ENCODE measurements at regions not wholly inside any gene's neighbourhood (a gene's known extent, or its start where the extent isn't known, plus 50 kb on each side); places are given as distances from the start of the nearest gene placed in this dataset.

DNA sequence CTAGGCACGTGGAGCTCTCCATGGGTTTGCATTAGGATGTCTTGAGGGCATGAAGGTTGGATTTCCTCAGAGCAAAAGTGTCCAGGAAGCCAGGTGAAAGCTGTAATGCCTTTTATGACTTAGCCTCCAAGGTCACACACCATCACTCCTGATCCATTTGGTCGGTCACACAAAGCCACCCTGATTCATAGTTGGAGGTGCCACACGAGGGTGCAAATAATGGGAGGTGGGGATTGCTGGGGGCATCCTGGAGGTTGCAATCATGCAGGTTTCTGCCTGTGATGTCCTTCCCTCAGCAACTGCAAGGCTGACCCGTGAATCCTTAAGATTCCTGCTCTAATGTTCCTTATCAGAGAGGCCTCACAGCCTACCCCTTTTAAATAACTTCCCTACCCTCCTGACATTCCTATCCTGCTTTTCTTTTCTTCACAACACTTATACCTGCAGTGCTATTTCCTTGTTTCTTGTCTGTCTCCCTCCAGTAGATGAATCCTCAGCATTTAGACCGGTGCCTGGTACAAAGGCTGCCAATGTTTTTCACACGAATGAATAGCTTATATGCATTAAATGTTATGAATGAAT is 97.1 kb downstream of the LIPG start:
- DNase-seq (ENCODE audit: low spot score): no peak

DNA sequence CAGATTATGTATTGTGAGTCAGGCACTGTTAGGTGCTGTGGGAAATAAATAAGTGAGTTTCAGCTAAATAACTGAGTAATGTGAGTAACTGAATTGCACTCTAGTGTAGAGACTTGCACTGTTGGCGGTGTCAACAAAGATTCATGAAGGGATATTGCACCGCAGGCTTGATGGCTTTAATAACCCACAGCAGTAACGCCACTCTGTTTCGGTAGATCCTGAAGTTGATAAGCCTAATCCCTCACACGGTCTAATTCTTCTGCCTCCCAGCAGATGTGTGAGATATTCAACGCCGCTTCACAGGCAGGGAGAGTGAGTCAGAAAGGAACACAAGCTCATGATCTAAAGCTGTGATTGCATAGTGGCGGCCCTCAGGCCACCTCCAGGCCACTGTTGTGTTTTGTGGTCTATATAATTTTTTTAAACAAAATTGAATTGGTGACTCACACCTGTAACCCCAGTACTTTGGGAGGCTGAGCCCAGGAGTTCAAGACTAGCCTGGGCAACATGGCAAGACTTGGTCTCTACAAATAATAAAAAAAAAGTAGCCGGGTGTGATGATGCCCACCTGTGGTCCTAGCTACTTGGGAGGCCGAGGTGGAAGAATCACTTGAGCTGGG is 94.3 kb downstream of the LIPG start:
- DNase-seq (ENCODE audit: low spot score): no peak

DNA sequence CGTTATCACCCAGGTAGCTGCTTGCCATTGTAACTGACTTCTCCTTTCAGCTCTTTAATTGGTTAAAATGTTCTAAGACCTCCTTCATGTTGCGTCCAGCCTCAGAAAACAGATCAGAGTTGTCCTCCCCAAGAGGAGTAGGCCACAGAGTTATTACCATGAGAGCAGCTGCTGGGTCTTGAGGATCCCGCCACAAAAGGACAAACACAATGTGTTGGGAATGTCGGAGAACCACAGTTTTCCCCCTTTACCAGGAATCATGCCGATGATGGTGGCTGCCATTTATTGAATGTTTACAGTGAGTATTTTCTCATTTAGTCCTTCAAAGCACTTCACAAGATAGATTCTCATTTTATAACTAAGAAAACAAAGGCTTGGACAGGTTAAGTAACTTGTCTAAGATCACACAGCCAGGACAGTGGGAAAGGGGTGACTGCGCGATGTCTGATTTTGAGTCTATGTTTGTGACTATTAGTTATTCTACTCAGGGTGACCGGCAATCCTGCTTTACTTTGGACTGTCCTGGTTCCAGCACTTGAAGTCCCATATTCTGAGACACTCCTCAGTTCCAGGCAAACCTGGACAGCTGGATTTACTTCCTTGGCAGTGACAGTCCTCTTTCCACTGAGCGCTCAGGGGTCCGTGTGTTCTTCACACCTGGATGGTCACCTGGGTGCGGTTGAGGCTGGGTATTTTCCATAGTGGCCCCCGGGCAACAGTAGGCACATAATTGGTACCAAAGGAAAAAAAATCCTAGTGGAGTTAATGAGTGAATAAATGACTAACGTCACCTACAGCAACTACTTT is 93.6 kb downstream of the LIPG start:
- DNase-seq (ENCODE audit: low spot score): no peak

DNA sequence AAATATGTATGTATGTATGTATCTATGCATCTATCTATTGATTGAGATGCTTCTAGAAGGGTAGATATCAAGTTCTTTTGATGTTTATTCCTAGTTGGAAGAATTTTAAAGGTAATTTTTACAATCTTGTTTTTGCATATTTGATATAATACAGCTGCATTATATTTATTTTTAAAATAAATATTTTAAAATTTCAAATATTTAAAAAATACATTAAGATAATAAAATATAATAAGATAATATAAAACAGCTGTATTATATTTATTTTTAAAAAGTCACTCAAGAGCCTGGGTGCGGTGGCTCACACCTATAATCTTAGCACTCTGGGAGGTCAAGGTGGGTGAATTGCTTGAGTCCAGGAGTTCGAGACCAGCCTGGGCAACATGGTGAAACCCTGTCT is 92.5 kb downstream of the LIPG start:
- no peak for DNase-seq (ENCODE audit: low spot score)

DNA sequence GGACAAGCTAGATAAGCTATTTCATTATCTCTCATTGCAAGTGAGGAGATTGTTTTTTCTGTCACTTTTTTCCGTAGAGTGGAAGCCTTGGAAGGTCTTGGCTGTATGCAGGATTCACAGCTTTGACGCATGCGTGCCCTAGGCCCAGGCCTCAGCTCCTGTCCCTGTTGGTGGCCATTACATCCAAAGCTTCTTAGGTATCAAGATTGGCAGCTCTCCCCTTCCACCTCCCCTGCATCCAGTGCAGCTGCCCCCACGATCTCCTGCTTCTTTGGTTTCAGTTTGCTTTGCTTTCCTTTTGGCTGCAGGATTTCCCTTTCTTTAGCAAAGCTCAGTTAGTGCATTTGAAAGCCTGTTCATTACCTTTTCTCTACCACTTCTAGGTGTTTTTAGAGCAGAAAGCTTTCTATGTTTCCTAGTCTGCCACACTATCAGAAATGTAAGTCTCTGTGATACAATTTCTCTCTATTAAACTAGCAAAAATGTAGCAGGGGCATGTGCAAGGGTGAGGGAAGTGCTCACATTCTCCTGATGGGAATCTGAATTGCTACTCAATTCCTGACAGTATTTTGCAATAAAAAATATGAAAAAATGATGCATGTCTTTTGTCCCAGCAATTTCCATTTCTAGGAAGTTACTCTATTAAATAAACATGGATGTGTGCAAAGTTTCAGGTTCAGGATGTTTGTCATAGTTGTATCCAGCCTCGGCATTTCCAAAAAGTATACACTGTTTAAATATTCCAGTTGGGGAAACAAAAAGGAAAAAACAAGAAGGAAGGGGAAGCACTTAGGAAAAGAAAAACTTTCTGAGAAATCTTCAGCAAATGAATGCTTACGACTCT is 91.2 kb downstream of the LIPG start:
- no peak for DNase-seq (ENCODE audit: low spot score)

DNA sequence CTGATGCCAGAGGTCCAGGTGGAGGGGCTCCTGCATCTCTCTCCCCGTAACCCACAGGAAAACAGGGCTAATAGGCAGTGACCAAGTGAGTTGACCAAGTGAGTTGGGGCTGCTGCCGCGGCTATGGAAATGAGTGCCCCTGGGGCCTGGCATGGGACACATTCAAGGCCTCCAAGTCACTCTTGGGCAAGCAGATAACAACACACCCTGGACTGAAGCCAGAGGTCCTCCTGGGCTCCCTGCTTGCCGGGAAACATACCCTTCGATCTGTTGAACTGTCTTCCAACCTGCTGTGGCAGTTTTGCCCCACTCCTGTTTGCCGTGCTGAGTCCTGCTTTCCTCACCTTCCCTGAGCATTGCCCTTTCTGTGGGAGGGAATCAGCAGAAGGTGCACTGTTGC is 89.2 kb downstream of the LIPG start:
- no peak for DNase-seq (ENCODE audit: low spot score)

DNA sequence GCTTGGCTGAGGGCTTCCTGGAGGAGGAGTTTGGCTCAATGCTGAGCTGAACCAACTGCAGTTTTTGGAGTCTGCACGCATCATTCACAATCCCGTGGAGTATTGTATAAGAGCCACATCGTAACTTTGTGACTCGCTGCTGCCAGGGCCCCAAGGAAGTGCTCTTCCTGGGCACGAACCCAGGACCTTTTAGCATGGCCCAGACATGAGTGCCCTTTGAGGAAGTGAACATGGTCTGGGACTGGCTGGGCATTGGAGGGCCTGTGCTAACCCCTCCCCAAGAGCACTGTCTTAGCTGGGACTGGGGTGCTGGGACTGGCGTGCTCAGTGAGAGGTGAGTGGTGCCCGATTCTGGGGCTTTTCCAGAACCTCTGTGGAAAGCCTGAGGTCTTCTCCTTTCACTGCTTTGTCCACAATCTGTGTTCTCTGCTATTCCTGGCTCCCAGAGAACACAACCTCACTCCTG is 88.6 kb downstream of the LIPG start:
- no peak for DNase-seq (ENCODE audit: low spot score)

DNA sequence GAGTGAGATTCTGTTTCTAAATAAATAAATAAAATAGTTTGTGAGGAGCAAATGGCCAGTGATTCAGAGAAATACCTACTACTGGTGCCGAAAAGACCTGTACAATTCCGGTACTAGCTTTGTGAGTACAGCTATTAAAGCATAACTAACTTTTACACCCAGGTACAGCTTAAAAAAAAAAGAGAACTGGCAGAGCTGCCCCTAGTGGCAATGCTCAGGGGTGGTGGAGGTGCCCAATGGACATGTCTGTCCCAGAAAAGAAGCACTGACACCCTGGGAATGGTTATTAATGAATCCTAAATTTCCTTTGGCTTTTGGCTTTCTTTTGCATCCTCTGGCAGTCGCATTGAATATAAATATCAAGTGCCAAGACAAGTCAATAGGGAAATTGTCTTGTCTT is 87.0 kb downstream of the LIPG start:
- no peak for DNase-seq (ENCODE audit: low spot score)
